GM19035 (cell line): ENCODE measurements at regions not wholly inside any gene's neighbourhood (a gene's known extent, or its start where the extent isn't known, plus 50 kb on each side); places are given as distances from the start of the nearest gene placed in this dataset.
"Not testable (repeated sequence)": the region's sequence is repeated elsewhere in the genome, so short reads cannot be mapped to it uniquely, and the experiment has no call there.

Experiments used
- ATAC-seq: cut with Tn5 transposase; IDR thresholded peaks from one replicate; pipeline ENCODE4 v1.9.1; 2021; ENCODE audit not compliant: unreplicated experiment

GRCh38 chr11:92465410-92465809 lies 240.8 kb downstream of the FAT3 start:
- ATAC-seq, result not testable (repeated sequence)

- ATAC-seq, result no peak
Measured at GRCh38 chr11:92473736-92474135, 249.1 kb downstream of the FAT3 start.

GRCh38 chr11:92475316-92475715 lies 250.7 kb downstream of the FAT3 start:
- no peak for ATAC-seq

GRCh38 chr11:92475819-92476218 lies 251.2 kb downstream of the FAT3 start:
- no peak for ATAC-seq

GRCh38 chr11:92477686-92478085 lies 253.1 kb downstream of the FAT3 start:
- no peak for ATAC-seq

- no peak for ATAC-seq
Measured at GRCh38 chr11:92480499-92480898, 255.9 kb downstream of the FAT3 start.

GRCh38 chr11:92482492-92483060 lies 258.0 kb downstream of the FAT3 start:
- ATAC-seq, result no peak

GRCh38 chr11:92484570-92484969 lies 260.0 kb downstream of the FAT3 start:
- no peak for ATAC-seq

GRCh38 chr11:92489826-92490399 lies 265.3 kb downstream of the FAT3 start:
- no peak for ATAC-seq

GRCh38 chr11:92492372-92492771 lies 267.8 kb downstream of the FAT3 start:
- ATAC-seq, result no peak

- no peak for ATAC-seq
Measured at GRCh38 chr11:92495107-92495793, 270.6 kb downstream of the FAT3 start.

- ATAC-seq, result no peak
Measured at GRCh38 chr11:92500453-92500852, 275.8 kb downstream of the FAT3 start.

- no peak for ATAC-seq
Measured at GRCh38 chr11:92501066-92501739, 276.6 kb downstream of the FAT3 start.

GRCh38 chr11:92504004-92504403 lies 279.4 kb downstream of the FAT3 start:
- no peak for ATAC-seq

GRCh38 chr11:92504534-92504933 lies 279.9 kb downstream of the FAT3 start:
- ATAC-seq, result no peak

- no peak for ATAC-seq
Measured at GRCh38 chr11:92505689-92506088, 281.1 kb downstream of the FAT3 start.

GRCh38 chr11:92506809-92507336 lies 282.3 kb downstream of the FAT3 start:
- ATAC-seq, result no peak

- ATAC-seq, result no peak
Measured at GRCh38 chr11:92510591-92510990, 286.0 kb downstream of the FAT3 start.

- ATAC-seq, result no peak
Measured at GRCh38 chr11:92511522-92512203, 287.0 kb downstream of the FAT3 start.

- no peak for ATAC-seq
Measured at GRCh38 chr11:92512204-92512569, 287.6 kb downstream of the FAT3 start.

- ATAC-seq, result no peak
Measured at GRCh38 chr11:92523611-92524010, 299.0 kb downstream of the FAT3 start.
